Hypothalamus (tissue), 51 donors: ENCODE measurements at regions not wholly inside any gene's neighbourhood (a gene's known extent, or its start where the extent isn't known, plus 50 kb on each side); places are given as distances from the start of the nearest gene placed in this dataset.

Experiments used
- DNase-seq, 51 donors: peaks; one replicate each; lab custom pipeline; 2025; lab: John Stamatoyannopoulos, UW

DNA sequence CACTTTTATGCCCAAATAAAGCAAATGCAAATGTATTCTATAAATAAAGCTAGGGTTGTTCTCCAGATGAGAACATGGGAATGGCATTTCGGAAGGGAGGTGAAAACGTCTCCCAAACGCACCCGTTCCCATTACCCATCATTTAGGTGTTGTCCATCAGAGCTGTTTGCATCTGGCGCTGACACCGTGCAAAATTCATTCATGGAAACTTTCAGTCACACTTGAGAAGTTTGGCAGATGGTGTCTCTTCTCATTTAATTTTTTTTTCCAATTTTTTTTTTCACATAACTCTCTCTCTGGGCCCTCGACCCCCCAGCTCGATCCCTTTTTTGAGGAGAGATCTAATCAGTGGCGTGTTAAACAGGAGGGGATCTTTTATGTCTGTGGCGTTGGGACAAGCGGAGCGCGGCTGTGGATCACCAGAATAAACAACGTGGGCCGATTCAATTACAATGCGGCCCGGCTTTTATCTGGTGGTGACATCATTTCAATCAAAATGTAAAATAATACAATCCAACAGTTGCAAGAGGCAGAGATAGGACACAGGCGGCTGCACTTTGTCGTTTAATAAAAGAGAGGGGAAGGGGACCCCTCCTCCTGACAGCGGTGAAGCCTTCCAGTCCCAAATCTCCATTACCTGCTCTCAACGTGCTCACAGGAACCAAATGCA is 246.1 kb upstream of the IRX4 start:
- no peak for DNase-seq

DNA sequence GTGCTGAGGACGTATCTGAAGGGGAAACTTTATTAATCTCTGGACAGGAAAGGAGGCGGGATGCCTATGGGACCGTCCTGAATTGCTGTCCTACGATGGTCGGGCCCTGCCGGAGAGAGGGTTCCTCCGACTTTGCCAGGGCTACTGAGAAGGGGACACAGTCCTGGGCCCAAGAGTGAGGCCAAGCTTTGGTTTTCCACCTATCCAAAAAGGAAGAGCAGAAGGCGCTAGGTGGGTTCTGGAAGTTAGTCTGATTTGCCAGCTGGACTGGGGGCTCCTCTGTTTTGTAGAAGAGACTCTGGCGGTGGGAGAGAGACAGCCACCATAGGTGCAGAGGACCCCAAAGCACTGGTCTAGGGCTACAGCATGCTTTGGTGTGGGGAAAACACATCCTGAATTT is 243.8 kb upstream of the IRX4 start:
- DNase-seq, result no peak

DNA sequence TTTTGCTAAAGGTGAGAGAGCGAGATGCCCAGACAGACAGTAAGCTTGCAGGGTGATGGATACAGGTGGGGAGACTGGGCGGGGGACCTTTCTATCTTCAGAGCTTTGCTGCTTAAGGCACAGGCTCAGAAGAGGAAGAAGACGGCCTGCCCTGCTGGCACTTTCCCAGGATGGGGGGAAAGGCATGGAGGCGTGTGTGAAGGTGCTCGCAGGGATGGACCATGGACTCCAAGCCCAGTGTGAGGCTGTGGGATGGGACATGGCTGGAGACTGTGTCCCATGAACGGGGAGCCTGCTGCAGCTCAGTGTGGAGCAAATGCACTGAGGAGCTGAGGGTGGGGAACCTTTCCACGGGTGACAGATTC is 243.2 kb upstream of the IRX4 start:
- DNase-seq, result no peak

DNA sequence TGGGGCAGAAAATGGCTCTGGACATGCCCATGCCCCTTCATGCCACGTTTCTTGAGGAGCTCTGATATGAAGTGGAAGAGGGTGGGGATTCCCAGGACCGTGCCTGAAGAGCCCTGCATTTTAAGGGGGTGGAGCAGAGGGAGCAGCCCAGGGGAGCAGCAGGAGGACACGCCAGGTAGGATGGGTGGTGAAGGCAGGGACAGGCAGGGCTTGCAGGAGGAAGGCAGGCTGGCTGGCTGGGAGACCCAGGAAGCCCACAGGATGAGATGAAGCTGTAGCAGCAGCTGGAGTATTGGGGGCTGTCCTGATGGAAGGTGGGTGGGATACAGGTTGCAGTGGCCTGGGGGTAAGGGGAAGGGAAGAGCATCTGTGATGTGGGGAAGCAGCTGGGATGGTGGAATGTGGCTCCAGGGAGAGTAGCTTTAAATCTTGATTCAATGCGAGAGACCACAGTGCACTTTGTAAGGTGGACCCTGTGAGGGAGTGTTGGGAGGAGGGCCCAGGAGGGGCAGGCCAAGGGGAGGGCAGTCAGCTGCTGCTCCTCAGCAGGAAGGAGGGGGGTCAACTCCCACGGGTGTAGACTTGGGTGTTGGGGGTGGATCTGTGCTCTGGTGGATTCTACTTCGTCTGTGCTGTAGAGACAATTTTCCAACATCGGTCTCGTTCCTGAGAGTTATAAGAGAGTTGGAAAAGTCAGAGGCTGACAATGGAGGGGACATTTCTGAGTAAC is 242.6 kb upstream of the IRX4 start:
- DNase-seq, result no peak

DNA sequence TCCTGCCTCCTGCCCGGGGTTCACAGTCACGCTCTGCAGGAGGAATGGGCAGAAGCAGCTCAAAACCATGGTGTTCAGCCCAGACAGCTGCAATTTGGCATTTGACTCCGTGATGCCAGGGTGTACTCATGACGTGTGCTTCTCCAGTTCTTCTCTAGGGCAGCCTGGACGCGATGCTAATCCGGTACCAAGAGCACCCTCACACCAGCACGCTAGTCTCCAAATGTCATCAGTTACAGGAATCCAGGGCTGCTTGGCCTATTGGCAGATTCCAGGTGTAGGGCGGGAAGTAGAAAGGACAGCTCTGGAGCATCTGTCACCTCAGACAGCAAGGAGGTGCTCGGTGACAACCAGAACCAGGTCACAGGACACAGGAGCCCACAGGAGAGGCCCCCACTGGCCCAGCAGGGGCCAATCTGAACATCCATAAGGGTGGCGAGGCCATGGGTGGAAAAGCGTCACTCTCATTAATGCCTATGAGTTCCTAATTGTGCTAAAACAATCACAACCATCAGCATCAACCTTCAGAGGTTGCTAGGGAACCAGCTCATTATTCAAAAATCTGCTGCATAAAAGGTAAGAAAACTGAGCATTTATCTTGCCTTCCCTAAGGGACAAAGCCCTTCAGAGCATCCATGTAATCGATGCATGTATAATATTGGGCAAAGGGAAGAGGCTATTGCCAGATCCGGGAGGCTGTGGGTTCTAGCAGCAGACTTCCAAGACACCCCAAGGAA is 241.9 kb upstream of the IRX4 start:
- no peak for DNase-seq

DNA sequence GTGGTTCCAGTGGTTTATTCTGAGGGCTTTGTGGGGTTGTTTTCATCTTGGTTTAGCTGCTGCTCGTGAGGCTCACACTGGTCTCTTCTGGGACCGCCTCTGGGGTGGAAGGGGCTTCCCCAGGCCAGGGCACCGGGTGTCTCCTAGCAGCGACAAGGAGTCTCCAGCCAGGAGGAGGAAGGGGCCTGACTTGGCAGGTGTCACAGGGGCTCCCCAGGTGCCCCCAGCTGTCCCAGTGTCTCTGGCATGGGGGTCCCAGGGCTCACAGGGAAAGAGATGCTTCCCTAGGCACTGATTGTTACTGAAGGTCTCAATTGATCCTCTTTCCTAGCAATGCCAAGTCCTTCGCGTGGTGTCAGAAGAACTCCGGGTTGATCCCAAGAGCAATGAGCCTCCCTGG is 241.1 kb upstream of the IRX4 start:
- DNase-seq, result no peak

DNA sequence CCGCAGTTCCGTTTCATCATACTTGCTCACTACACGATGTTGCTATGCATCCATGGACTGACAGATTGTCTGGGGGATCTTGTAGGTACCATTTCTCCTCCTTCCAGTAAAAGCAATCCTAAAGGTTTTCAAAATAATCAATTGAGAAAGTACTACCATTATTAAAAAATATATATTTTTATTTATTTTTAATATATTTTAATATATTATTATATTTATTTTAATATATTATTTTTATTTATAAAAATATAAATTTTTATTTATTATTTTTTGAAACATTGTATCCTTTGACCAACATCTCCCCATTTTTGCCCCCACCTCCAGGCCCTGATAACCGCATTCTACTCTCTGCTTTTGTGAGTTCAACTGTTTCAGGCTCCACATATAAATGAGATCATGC is 237.6 kb upstream of the IRX4 start:
- DNase-seq, result no peak

DNA sequence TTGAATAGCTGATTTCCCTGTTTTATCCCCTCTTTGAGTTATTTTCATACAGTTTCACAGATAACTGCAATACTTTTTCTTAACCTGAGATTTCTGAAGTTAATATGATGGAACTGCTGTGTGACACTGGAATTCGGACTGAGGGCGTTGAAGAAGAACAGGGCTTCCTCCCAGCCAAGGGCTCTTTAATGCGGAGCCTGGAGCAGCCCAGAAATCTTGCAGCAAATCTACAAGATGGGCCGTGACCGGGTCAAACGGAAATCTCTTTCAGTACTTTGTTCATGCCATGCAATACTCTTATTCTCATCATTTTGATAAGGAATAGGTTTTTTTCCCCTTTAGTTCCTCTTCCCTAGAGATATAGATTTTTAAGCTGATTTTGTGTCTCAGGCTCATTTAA is 236.8 kb upstream of the IRX4 start:
- DNase-seq, result no peak

DNA sequence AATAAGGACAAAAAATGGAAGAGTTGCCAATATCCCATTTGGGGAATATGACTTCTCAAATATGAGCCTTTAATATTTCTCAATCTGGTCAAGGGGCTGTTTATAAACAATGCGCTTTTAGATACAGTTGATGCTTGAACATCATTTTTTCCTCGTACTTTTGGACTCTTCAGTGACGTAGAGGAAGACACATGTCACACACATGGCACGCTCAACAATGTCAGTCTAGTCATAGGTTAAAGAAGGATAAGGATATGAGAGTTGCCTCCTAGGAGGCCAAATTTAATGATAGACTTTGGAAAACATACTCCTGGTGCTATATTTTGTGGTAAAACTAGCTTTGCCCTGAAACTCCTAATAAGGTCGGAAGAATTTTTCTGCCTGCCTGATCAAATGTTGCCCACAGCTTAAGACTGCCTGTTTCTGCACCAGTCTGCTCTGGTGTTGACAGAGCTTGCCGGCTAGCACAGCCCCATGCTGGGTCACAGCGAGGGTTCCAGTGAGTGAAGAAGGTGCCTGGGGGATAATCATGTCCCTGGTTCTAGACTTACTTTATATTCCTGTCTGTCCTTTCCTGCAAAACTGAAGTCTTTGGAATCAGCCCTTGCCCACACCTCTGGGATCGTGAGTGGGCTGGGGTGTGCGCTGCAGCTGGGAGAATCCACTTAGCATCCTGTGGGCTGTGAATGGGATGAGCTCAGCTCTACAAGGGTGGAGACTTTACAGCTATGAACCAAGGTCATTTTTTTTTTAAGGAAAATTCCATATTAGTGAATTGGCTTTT is 230.8 kb upstream of the IRX4 start:
- no peak for DNase-seq

DNA sequence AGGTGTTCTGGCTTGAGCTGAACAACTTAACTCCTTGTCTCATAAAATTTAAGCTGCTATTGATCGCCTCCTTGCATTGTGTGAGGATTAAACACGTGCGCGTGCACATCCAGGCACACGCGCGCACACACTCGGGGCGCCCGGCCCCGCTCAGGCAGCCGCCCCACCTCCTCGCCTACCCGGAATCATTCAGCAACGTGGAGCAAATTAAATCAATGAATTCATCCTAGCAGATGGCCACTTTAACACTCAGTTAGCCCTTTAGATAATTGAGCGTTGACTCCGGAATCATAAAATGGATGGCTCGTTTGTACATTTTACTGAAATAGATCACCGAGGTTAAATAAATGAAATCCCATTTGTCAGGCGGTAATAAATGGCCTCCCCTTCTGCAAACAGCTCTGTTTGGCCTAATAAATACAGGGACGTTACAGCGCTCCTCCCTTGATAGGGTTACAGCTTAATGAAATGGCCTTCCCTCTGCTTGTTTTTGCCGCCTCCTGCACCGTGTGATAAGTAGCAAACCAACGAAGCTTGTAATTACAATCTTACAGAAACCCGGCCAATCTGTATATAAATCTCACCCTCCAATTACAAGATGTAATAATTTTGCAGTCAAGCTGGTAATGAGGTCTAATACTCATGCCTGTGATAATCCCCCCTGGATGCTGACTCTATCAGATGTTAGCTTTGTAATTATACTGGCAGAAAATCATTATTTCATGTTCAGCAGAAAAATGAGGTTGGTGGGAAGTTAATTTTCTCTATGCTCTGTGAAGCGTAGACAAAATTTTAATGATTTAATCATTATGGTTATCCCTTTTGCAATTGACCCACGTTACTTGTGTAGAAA is 229.7 kb upstream of the IRX4 start:
- DNase-seq, result no peak

DNA sequence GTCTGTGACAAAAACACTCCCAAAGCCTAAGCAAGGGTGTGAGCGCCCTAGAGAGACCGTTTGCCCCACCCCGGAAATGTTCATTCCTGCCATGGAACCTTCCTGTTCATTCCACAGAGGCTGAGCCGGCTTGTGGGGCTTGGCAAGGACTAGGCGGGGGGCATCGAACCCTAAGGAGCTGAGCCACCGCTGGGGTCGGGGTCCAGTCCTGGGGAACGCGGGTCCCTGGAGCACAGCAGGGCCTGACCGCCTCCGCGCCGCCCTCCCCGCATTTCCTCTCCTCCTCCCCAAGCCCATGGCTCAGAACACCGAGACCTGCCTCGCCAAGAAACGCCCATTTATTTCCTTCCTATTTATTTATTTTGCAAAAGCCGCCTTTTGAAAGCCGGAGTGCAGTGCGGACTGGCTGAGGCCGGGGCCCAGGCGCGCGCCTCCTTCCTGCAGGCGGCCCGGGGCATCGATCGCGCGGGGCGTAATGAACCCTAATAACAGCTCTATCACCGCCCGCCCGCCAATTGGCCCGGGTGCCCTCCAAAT is 228.9 kb upstream of the IRX4 start:
- DNase-seq, result no peak

DNA sequence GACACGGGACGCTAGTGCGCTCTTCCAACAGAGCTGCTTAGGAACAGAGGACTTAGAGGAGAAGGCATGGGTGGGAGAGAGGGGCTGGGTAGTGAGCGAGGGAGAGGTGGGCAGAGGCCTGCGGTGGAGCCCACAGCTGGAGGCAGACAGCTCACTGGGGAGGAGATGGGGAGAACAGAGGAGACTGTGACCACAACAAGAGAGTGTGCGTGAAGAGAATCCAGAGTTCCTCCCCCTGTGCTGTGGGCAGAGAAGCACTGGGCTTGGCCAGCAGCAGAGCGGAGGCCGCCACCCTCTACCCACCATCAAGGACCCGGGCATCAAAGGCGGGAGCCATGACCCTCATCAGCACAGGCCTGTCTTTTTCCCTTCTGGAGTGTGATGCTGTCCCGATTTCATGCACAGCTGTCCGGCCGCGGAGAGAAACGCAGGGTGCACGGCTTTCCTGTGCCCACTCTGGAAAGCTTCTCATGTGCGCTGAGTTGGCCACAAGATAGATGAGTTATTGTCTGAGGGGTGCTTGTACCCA is 228.3 kb upstream of the IRX4 start:
- no peak for DNase-seq

DNA sequence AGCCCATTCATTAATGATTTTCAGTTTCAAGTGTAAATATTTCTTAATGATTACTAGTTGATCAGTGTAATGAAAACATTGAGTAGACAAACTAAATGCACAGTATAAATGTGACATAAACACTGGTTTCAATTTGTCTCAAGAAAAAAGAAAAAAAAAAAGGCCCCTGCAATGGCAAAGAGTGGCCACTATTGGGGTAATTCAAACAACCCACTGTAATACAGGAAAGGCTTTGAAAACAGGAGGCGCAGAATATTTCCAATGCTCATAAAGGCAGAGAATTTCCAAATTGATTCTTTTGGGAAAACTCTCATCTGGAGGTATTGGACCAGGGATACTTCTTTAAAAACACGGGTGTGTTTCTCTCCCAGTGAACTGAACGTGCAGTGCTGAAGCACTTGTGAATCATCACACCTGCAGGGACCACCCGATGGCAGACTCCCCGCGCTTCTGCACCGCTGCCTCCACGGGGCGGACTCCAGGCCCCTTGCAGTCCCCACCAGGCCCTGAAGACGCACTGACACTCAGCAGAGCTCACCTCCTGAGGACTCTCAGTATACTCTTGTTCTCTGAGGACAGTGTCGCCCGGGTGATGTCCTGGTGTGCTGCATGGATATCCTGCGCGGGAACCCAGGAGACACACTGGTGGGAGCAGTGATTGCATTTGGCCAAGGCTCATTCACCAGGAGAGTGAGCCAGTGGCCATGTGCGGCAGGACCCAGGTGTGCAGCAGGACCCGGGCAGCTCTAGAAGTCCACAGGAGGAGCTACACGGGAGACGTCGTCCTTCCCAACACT is 227.6 kb upstream of the IRX4 start:
- no peak for DNase-seq

DNA sequence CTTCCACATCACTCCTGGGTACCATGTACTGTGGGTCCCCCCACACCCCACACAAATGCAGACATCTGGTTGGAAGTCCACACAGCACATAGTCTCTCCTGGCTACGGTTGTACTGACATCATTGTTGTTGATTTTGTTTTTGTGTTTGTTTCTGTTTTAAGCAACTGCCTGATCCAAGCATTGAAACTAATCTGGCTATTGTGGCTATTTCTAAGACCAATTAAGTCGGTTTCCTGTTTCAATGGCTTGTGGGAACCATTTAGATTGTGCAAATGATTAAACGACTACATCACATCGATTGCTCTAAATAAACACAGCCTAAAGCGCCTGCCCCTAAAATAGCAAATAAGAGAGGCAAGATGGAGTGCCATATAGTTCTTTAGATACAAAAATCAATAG is 226.8 kb upstream of the IRX4 start:
- DNase-seq, result no peak

DNA sequence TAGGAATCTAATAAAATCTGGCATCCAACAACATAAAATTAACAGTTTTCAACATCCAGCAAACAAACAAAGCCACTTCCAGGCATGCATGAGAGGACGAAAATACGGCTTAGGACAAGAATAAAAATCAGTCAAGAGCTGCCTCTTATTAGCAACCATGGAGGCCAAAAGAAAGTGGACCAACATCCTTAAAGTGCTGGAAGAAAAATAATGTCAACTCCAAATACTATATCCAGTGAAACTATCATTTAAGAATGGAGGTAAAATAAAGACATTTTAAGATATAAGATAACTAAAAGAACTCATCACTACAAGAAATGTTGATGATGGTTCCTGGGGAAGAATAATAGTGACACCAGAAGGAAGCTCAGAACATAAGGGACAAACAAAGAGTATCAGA is 224.0 kb upstream of the IRX4 start:
- no peak for DNase-seq

DNA sequence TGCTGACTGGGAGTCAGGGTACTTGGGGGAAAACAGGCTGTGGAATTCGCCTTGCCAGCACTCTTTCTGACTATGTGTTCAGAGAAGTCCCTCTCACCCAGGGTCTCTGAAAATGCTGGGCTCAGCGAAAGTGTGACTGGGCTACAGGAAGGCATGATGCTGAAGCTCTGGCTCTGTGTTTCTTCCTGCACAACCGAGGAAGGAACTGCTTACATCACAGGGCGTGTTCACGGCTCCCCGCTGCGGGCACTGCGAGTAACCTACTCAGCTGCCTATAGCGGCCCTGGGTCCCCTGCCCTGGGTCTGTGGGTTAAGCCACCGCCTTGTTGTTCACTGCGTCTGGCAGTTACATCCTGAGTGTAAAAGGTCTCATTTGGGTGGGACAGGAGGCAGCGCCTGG is 222.4 kb upstream of the IRX4 start:
- DNase-seq, result no peak

DNA sequence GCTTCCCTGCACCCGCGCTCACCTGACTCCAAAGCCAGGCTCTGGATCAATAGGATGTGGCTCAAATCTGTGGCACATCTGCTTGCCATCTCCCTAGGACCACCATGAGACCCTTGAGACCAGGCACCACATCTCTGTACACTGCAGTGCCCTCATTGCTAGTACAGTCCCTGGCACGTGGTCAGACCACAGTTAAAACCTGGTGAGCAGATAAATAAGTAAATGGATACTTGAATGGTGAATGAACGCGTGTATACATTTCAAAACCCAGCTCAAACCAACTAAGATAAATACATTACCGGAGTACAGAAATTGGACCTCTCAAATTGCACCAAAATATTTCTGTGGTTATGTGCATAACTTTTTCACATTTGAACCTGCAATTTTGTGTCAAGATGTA is 221.2 kb upstream of the IRX4 start:
- no peak for DNase-seq

DNA sequence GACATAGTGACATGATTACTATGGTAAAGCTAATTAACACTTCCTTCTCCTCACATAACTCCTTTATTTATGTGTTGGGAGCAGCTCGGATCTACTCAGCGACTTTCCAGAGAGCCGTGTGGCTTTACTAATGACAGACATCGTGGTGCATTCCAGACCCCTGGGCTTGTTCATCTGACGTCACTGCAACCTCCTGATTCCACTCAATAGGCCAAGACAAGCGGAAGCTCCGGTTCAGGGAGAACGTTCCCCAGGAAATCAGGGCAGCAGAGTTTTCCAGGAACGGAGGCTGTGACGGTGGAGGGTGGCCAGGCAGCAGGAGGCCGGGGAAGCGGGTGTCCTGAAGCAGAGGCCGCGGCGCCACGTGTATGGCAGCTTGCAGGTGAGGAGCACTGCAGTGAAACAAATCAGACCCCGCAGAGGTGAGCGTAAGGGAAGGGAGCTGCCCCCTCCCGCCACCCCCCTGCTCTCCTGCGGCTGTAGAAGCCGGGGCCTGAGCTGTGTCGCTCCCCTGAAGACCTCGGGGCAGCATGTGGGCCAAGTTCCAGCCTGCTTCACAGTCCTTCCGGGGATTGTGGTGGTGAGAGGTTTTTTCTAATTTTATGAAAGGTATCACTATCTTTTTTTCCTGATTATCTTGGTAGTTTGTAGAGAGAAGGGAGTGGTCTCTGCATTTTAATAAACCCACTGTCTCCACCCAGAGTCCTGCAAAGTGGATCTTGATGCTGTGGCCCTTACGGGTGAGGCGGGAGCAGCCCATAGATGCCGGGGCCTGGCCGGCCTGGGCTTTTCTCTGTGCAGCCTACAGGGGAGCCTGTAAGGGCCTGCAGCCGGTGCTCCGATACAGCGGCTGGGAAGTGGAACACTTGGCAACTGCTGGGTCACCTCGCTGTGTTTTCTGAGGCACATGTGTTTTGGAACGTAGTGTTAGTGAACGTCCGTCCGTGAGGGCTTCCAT is 220.4 kb upstream of the IRX4 start:
- no peak for DNase-seq
